Trophoblast cell (in vitro differentiated cells and primary cell): ENCODE measurements at regions not wholly inside any gene's neighbourhood (a gene's known extent, or its start where the extent isn't known, plus 50 kb on each side); places are given as distances from the start of the nearest gene placed in this dataset.
"Not testable (repeated sequence)": the region's sequence is repeated elsewhere in the genome, so short reads cannot be mapped to it uniquely, and the experiment has no call there.

Source experiments
- DNase-seq, 2 donors: peaks; one replicate each; pipeline ENCODE4 v3.0.0-alpha.2; 2016
- H2AFZ ChIP-seq: 2 replicates; pipeline ENCODE4 v1.6.1; 2013; ENCODE audit warnings: low read length, moderate library complexity, mild to moderate bottlenecking; ENCODE audit not compliant: insufficient read depth, poor library complexity
- H2AK5ac ChIP-seq: 2 replicates; pipeline ENCODE4 v1.6.1; 2013; ENCODE audit warnings: mild to moderate bottlenecking, low read length
- H2BK120ac ChIP-seq: 2 replicates; pipeline ENCODE4 v1.6.1; 2013; ENCODE audit warnings: low read length, mild to moderate bottlenecking, moderate library complexity; ENCODE audit not compliant: insufficient read depth, poor library complexity
- H2BK12ac ChIP-seq: 2 replicates; pipeline ENCODE4 v1.6.1; 2013; ENCODE audit warnings: mild to moderate bottlenecking, low read length, moderate library complexity
- H2BK5ac ChIP-seq: 2 replicates; pipeline ENCODE4 v1.6.1; 2013; ENCODE audit warnings: low read length, low read depth, moderate library complexity, mild to moderate bottlenecking; ENCODE audit not compliant: poor library complexity
- H3K14ac ChIP-seq: 2 replicates; pipeline ENCODE4 v1.6.1; 2013; ENCODE audit warnings: mild to moderate bottlenecking, low read length
- H3K18ac ChIP-seq: 2 replicates; pipeline ENCODE4 v1.6.1; 2013; ENCODE audit warnings: mild to moderate bottlenecking, low read length
- H3K23ac ChIP-seq: 2 replicates; pipeline ENCODE4 v1.6.1; 2013; ENCODE audit warnings: low read length
- H3K27ac ChIP-seq: 2 replicates; pipeline ENCODE4 v1.5.1; 2013; ENCODE audit warnings: low read depth, mild to moderate bottlenecking, inconsistent platforms, low read length, moderate library complexity
- H3K27me3 ChIP-seq: 2 replicates; pipeline ENCODE4 v1.6.1; 2013; ENCODE audit warnings: inconsistent platforms, mild to moderate bottlenecking, low read length, moderate library complexity; ENCODE audit not compliant: insufficient read depth
- H3K36me3 ChIP-seq, 2 experiments: 1 replicate in 1 of 2; 2 replicates in 1 of 2; pipeline ENCODE4 v1.6.1; 2013; ENCODE audit warnings: low read length in 2 of 2, mild to moderate bottlenecking in 2 of 2, moderate library complexity in 1 of 2; ENCODE audit not compliant: insufficient read depth in 2 of 2, control insufficient read depth in 1 of 2
- H3K4ac ChIP-seq: 2 replicates; pipeline ENCODE4 v1.6.1; 2013; ENCODE audit warnings: low read depth, mild to moderate bottlenecking, low read length, moderate library complexity
- H3K4me1 ChIP-seq, 2 experiments: 1 replicate in 1 of 2; 2 replicates in 1 of 2; pipeline ENCODE4 v1.6.1; 2013; ENCODE audit warnings: low read length in 2 of 2, mild to moderate bottlenecking in 2 of 2, moderate library complexity in 1 of 2; ENCODE audit not compliant: insufficient read depth in 2 of 2, control insufficient read depth in 1 of 2
- H3K4me2 ChIP-seq: 2 replicates; pipeline ENCODE4 v1.6.1; 2013; ENCODE audit warnings: inconsistent platforms, mild to moderate bottlenecking, low read length, moderate library complexity
- H3K4me3 ChIP-seq: 2 replicates; pipeline ENCODE4 v1.5.1; 2013; ENCODE audit warnings: mild to moderate bottlenecking, low read depth, low read length, inconsistent platforms
- H3K79me1 ChIP-seq: one replicate; pipeline ENCODE4 v1.6.1; 2013; ENCODE audit warnings: low read length
- H3K79me2 ChIP-seq: 2 replicates; pipeline ENCODE4 v1.6.1; 2013; ENCODE audit warnings: low read length, mild to moderate bottlenecking; ENCODE audit not compliant: control insufficient read depth, insufficient read depth, poor library complexity
- H3K9ac ChIP-seq: 2 replicates; pipeline ENCODE4 v1.6.1; 2013; ENCODE audit warnings: mild to moderate bottlenecking, low read length
- H3K9me3 ChIP-seq: 2 replicates; pipeline ENCODE4 v1.6.1; 2013; ENCODE audit warnings: low read depth, mild to moderate bottlenecking, control low read depth, inconsistent platforms, low read length; ENCODE audit not compliant: insufficient read depth
- H4K12ac ChIP-seq: 2 replicates; pipeline ENCODE4 v1.6.1; 2013; ENCODE audit warnings: low read depth, mild to moderate bottlenecking, low read length, moderate library complexity
- H4K8ac ChIP-seq: 2 replicates; pipeline ENCODE4 v1.6.1; 2013; ENCODE audit warnings: low read depth, mild to moderate bottlenecking, low read length, moderate library complexity
- H4K91ac ChIP-seq: one replicate; pipeline ENCODE4 v1.6.1; 2013; ENCODE audit warnings: low read depth, mild to moderate bottlenecking, low read length, moderate library complexity
- WGBS: extraction: QIAGEN DNeasy Blood & Tissue Kit; methylation state at CpG from one replicate; pipeline ENCODE4 v1.1.7; 2013; ENCODE audit warnings: missing lambda C conversion rate; ENCODE audit not compliant: insufficient read length, insufficient coverage; ENCODE audit errors: extremely low coverage; 5-methylcytosine and 5-hydroxymethylcytosine counted together

- Histone ChIP-seq H2AFZ (no peak overlapping the region), H3K4me3 (no peak overlapping the region), H2AK5ac (no peak overlapping the region), H3K9ac (no peak overlapping the region), H3K4me1 (no peaks in the 10 kb centered on the region), H3K4ac (no peak overlapping the region), H2BK120ac (no peak overlapping the region), H4K12ac (no peak overlapping the region), H4K91ac (no peak overlapping the region), H3K14ac (no peak overlapping the region), H3K27me3 (no peaks in the 10 kb centered on the region), H4K8ac (no peak overlapping the region), H3K27ac (no peak overlapping the region), H3K79me2 (no peaks in the 10 kb centered on the region), H3K9me3 (no peaks in the 10 kb centered on the region), H3K36me3 (no peaks in the 10 kb centered on the region), H3K4me2 (no peak overlapping the region), H3K79me1 (no peaks in the 10 kb centered on the region), H2BK5ac (no peak overlapping the region), H3K18ac (no peak overlapping the region), H3K23ac (no peak overlapping the region), H2BK12ac (no peak overlapping the region)
- no peak for DNase-seq
- 100% methylated on average over 1 of the region's 1 CpG for WGBS
Measured at GRCh38 chr13:81565849-81566248, 1224.9 kb upstream of the SPRY2 start.

- no peak overlapping the region for H2BK5ac ChIP-seq
- no peaks in the 10 kb centered on the region for H3K36me3 ChIP-seq
- no peak overlapping the region for H4K8ac ChIP-seq
- no peak for DNase-seq
- no peaks in the 10 kb centered on the region for H3K27me3 ChIP-seq
- no peak overlapping the region for H2BK120ac ChIP-seq
- no peaks in the 10 kb centered on the region for H3K9me3 ChIP-seq
- no peak overlapping the region for H3K4ac ChIP-seq
- H2AFZ ChIP-seq: no peak overlapping the region
- H3K18ac ChIP-seq: no peak overlapping the region
- no peak overlapping the region for H4K12ac ChIP-seq
- no peaks in the 10 kb centered on the region for H3K4me1 ChIP-seq
- H3K4me3 ChIP-seq: no peak overlapping the region
- H3K9ac ChIP-seq: no peak overlapping the region
- H2AK5ac ChIP-seq: no peak overlapping the region
- no peak overlapping the region for H3K4me2 ChIP-seq
- H3K79me1 ChIP-seq: no peaks in the 10 kb centered on the region
- no peak overlapping the region for H2BK12ac ChIP-seq
- no peaks in the 10 kb centered on the region for H3K79me2 ChIP-seq
- H4K91ac ChIP-seq: no peak overlapping the region
- H3K27ac ChIP-seq: no peak overlapping the region
- no peak overlapping the region for H3K23ac ChIP-seq
- no peak overlapping the region for H3K14ac ChIP-seq
Measured at GRCh38 chr13:81563091-81563490, 1222.2 kb upstream of the SPRY2 start.

- Histone ChIP-seq H3K27me3 (no peaks in the 10 kb centered on the region), H3K4ac (no peak overlapping the region), H2BK12ac (no peak overlapping the region), H4K91ac (no peak overlapping the region), H3K18ac (no peak overlapping the region), H3K36me3 (no peaks in the 10 kb centered on the region), H2BK5ac (no peak overlapping the region), H3K9ac (no peak overlapping the region), H2AFZ (no peak overlapping the region), H4K8ac (no peak overlapping the region), H3K79me2 (no peaks in the 10 kb centered on the region), H3K79me1 (no peaks in the 10 kb centered on the region), H2AK5ac (no peak overlapping the region), H3K14ac (no peak overlapping the region), H2BK120ac (no peak overlapping the region), H3K4me3 (no peak overlapping the region), H3K9me3 (no peaks in the 10 kb centered on the region), H3K4me2 (no peak overlapping the region), H3K4me1 (no peaks in the 10 kb centered on the region), H4K12ac (no peak overlapping the region), H3K27ac (no peak overlapping the region), H3K23ac (no peak overlapping the region)
- no CpG with 5 or more reads among the region's 2 CpGs for WGBS
- no peak for DNase-seq
Measured at GRCh38 chr13:81562598-81562997, 1221.7 kb upstream of the SPRY2 start.

GRCh38 chr13:81551036-81551435, 1210.1 kb upstream of the SPRY2 start:
- no peaks in the 10 kb centered on the region for H3K4me1 ChIP-seq
- H3K4me3 ChIP-seq: no peak overlapping the region
- no peaks in the 10 kb centered on the region for H3K27me3 ChIP-seq
- no peak overlapping the region for H2BK120ac ChIP-seq
- no peak overlapping the region for H3K27ac ChIP-seq
- no peak overlapping the region for H2BK5ac ChIP-seq
- no peaks in the 10 kb centered on the region for H3K79me1 ChIP-seq
- no peak for DNase-seq
- no peak overlapping the region for H2AK5ac ChIP-seq
- no peak overlapping the region for H2BK12ac ChIP-seq
- H3K23ac ChIP-seq: no peak overlapping the region
- H3K4me2 ChIP-seq: no peak overlapping the region
- H3K14ac ChIP-seq: no peak overlapping the region
- no CpG with 5 or more reads among the region's 2 CpGs for WGBS
- H3K9me3 ChIP-seq: peaks cover 5% of the 10 kb centered on the region
- H3K18ac ChIP-seq: no peak overlapping the region
- no peak overlapping the region for H4K8ac ChIP-seq
- H3K79me2 ChIP-seq: no peaks in the 10 kb centered on the region
- H3K4ac ChIP-seq: no peak overlapping the region
- H3K36me3 ChIP-seq: no peaks in the 10 kb centered on the region
- H4K91ac ChIP-seq: no peak overlapping the region
- no peak overlapping the region for H3K9ac ChIP-seq
- no peak overlapping the region for H2AFZ ChIP-seq
- no peak overlapping the region for H4K12ac ChIP-seq

- H3K36me3 ChIP-seq, H2BK120ac ChIP-seq, H2BK5ac ChIP-seq, H3K18ac ChIP-seq, H3K4ac ChIP-seq, H3K4me3 ChIP-seq, H2AFZ ChIP-seq, H3K79me1 ChIP-seq, DNase-seq, H2BK12ac ChIP-seq, H3K79me2 ChIP-seq, H4K91ac ChIP-seq, H3K14ac ChIP-seq, H3K9ac ChIP-seq, H3K9me3 ChIP-seq, H3K4me1 ChIP-seq, H2AK5ac ChIP-seq, H3K4me2 ChIP-seq, H4K12ac ChIP-seq, H3K23ac ChIP-seq, H4K8ac ChIP-seq, H3K27me3 ChIP-seq, H3K27ac ChIP-seq: not testable (repeated sequence)
- WGBS: no CpG with 5 or more reads among the region's 2 CpGs
Measured at GRCh38 chr13:81546294-81546693, 1205.4 kb upstream of the SPRY2 start.
